Heart right ventricle (tissue), 16 donors: ENCODE measurements at regions not wholly inside any gene's neighbourhood (a gene's known extent, or its start where the extent isn't known, plus 50 kb on each side); places are given as distances from the start of the nearest gene placed in this dataset.

Experiments used
- ATAC-seq, 8 donors: fragments of 200-7000 bp; cut with Tn5 transposase; one replicate each; pipeline ENCODE4 v1.9.1; 2020; ENCODE audit warnings: mild to moderate bottlenecking in 8 of 8, moderate library complexity in 8 of 8, moderate number of reproducible peaks in 1 of 8
- DNase-seq, 2 donors: peaks; one replicate each; pipeline ENCODE4 v3.0.0-alpha.2; 2020
- H3K27ac ChIP-seq, 10 donors: fragments of 200-600 bp; sonication (generic) in 2 of 10; one replicate each; pipeline versions ENCODE4 v1.5.0 to v1.8.0; 2020 to 2022; ENCODE audit warnings: mild to moderate bottlenecking in 3 of 10
- H3K27me3 ChIP-seq, 7 donors: fragments of 200-600 bp; one replicate each; pipeline ENCODE4 v1.8.0; 2021 to 2022; ENCODE audit warnings: mild to moderate bottlenecking in 2 of 7
- H3K36me3 ChIP-seq, 9 donors: fragments of 200-600 bp; sonication (generic) in 1 of 9; one replicate each; pipeline versions ENCODE4 v1.5.0 to v1.8.0; 2020 to 2022; ENCODE audit warnings: mild to moderate bottlenecking in 2 of 9
- H3K4me1 ChIP-seq, 9 donors: fragments of 200-600 bp; sonication (generic) in 1 of 9; one replicate each; pipeline versions ENCODE4 v1.5.0 to v1.8.0; 2020 to 2022; ENCODE audit warnings: mild to moderate bottlenecking in 4 of 9
- H3K4me3 ChIP-seq, 10 donors: fragments of 200-600 bp; sonication (generic) in 2 of 10; one replicate each; pipeline versions ENCODE4 v1.5.0 to v1.8.0; 2020 to 2022; ENCODE audit warnings: mild to moderate bottlenecking in 7 of 10, moderate library complexity in 2 of 10
- H3K9me3 ChIP-seq, 11 donors: fragments of 200-600 bp in 10 of 11; sonication (generic) in 2 of 11; one replicate each; pipeline versions ENCODE4 v1.5.0 to v1.8.0; 2013 to 2022; ENCODE audit warnings: mild to moderate bottlenecking in 2 of 11, control low read depth in 1 of 11, moderate library complexity in 1 of 11
- CTCF ChIP-seq, 9 donors: fragments of 200-600 bp; sonication (generic) in 2 of 9; IDR thresholded peaks; one replicate each; pipeline versions ENCODE4 v1.5.0 to v1.8.0; 2021 to 2022; ENCODE audit warnings: antibody characterized with exemption in 9 of 9, mild to moderate bottlenecking in 5 of 9, moderate library complexity in 1 of 9
- whole genome bisulfite sequencing, 2 donors: extraction: QIAGEN DNeasy Blood & Tissue Kit; methylation state at CpG; one replicate each; pipeline ENCODE4 v1.1.7; 2013; ENCODE audit warnings: inconsistent platforms in 1 of 2; 5-methylcytosine and 5-hydroxymethylcytosine counted together
- intact Hi-C, 10 donors: fragments of 100-400 bp; cut with DNase I; formaldehyde crosslinking; loops; one replicate each; pipeline versions ENCODE4 v1.11.1 to v1.14.2; 2022
- donor health status: Arrhythmogenic right ventricular cardiomyopathy.
- donor health status: ischemic (EF 13 %, LVEDD 7.1; RV severe dilation, severe dysfunction).
- donor health status: healthy with polysubstance abuse.
- donor health status: DM: no; HTN: yes; CAD: no.
- donor health status: DM: no; HTN: no; CAD: no.
- donor health status: ischemic (EF 25% LVEDD 6.9; RV normal size, moderate dysfunction).
- donor health status: ischemic (EF 25% LVEDD 5.7; RV mildly dilated, moderate dysfunction).
- donor health status: healthy.
- donor health status: DM: yes; HTN: yes; CAD: no.
- donor health status: Ischemic cardiomyopathy.
- donor health status: ischemic (EF 35%, LVEDD 5.7; RV mildly dilated, moderate dysfunction).
- donor health status: nonischemic (EF 11% LVEDD 7.7; RV severe dilation, severe dysfunction).
- donor health status: DM: yes; HTN: yes; CAD: no.
- donor health status: PGD.
- donor health status: ischemic (EF 29% LVEDD 5.4; RV normal size, mild dysfunction).
- donor health status: nonischemic (EF 23%, LVEDD 6.1; RV moderate dilation, normal function).

DNA sequence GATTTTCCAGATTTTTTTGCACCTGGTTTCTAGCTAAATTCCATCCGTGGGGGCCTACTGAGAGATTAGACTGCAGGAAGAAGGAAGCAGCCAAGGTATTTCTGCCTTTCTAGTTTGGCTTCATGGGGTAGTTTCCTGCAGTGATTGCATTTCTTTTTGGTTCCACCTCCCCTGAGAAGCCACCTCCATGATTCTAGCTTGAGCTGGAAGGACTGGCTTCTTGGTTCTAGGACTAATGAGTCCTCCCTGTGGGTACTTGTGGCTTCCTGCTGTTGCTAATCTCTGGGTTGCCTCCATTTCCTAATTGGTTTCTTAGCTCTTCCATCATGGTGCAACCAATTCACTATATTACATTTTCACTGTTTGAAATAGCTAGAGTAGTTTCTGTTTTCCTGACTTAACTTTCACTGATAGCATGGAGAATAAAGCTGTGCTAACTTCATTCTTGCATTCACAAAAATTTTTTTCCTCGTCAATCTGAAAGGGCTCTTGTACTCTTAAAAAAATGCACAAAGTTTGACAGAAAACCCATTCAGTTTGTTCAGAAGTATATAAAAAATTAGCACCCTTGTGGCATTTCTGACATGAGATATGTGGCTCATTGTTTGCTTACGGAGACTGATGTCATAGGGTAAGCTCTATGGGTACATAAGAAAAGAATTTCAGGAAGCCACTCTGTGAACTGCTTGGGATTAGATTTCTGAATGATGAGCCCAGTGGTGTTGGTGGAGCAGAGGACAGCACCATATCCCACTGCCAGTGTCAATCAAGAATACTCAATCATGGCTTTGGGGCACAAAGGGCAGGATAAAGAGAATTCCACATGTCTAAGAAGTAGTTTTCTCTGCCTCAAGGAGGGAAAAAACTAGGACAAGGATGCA, 242.8 kb upstream of the RBMS1 start:
- 78 to 89% methylated on average over 3 of the region's 3 CpGs for WGBS, 2 donors
- intact Hi-C loops = no loop called here
- no peak overlapping the region for H3K4me3 ChIP-seq

GRCh38 chr2:160737247-160737646, 243.6 kb upstream of the RBMS1 start:
- TF ChIP-seq CTCF (IDR thresholded peaks at IDR 0.05) = no peak
- no peaks in the 10 kb centered on the region for H3K27me3 ChIP-seq
- no peaks in the 10 kb centered on the region for H3K9me3 ChIP-seq
- ATAC-seq = no peak
- H3K36me3 ChIP-seq = no peaks in the 10 kb centered on the region
- intact Hi-C loops = no loop called here
- peaks cover 0 to 3% (median 0%) of the 10 kb centered on the region in 9 donors for H3K4me1 ChIP-seq
- H3K4me3 ChIP-seq = no peak overlapping the region
- WGBS, 2 donors = 72 to 76% methylated on average over 4 of the region's 4 CpGs
- DNase-seq = no peak
- no peak overlapping the region for H3K27ac ChIP-seq

More for the DNA sequence above, 242.8 kb upstream of the RBMS1 start:
- TF ChIP-seq CTCF (IDR thresholded peaks at IDR 0.05) = no peak
- ATAC-seq (no peak), DNase-seq (no peak)
- Histone ChIP-seq H3K36me3 (no peaks in the 10 kb centered on the region), H3K4me1 (peaks cover 0 to 3% (median 0%) of the 10 kb centered on the region in 9 donors), H3K27ac (no peak overlapping the region), H3K9me3 (no peaks in the 10 kb centered on the region), H3K27me3 (no peaks in the 10 kb centered on the region)

DNA sequence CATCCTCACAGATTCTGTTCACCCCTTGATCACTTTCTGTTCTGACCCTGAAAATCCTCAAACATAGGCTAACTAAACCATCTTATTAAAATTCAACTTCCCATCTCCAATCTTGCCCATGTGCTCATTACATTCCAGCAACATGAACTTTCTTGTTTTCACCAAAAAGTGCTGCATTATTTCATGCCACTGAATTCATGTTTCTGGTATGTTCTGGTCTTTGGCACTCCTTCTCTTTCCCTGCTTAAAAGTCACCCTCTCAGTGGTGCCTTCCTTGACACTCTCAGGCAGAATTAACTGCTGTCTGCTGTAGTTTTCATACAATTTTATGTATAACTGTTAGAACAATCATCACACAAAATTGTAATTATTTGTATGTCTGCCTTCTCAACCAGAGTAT, 247.7 kb upstream of the RBMS1 start:
- intact Hi-C loops = no loop called here

GRCh38 chr2:160741815-160742214, 248.2 kb upstream of the RBMS1 start:
- WGBS, 2 donors = 83 to 86% methylated on average over 2 of the region's 2 CpGs
- Histone ChIP-seq H3K27me3 (no peaks in the 10 kb centered on the region), H3K4me1 (peaks cover 0 to 3% (median 0%) of the 10 kb centered on the region in 9 donors), H3K27ac (no peak overlapping the region), H3K9me3 (no peaks in the 10 kb centered on the region), H3K4me3 (no peak overlapping the region), H3K36me3 (no peaks in the 10 kb centered on the region)
- ATAC-seq (no peak), DNase-seq (no peak)
- intact Hi-C loops = no loop called here
- TF ChIP-seq CTCF (IDR thresholded peaks at IDR 0.05) = no peak

More for the DNA sequence above, 247.7 kb upstream of the RBMS1 start:
- no peaks in the 10 kb centered on the region for H3K36me3 ChIP-seq
- TF ChIP-seq CTCF (IDR thresholded peaks at IDR 0.05) = no peak
- peaks cover 0 to 3% (median 0%) of the 10 kb centered on the region in 9 donors for H3K4me1 ChIP-seq
- H3K4me3 ChIP-seq = no peak overlapping the region
- no peak for ATAC-seq
- no peak for DNase-seq
- H3K27me3 ChIP-seq = no peaks in the 10 kb centered on the region
- H3K9me3 ChIP-seq = no peaks in the 10 kb centered on the region
- no peak overlapping the region for H3K27ac ChIP-seq
